Fibroblast of the aortic adventitia (primary cell): ENCODE measurements at regions not wholly inside any gene's neighbourhood (a gene's known extent, or its start where the extent isn't known, plus 50 kb on each side); places are given as distances from the start of the nearest gene placed in this dataset.

ENCODE experiments used
- DNase-seq: peaks from one replicate; pipeline ENCODE4 v3.0.0-alpha.2; 2010; ENCODE audit warnings: low read depth
- H3K4me3 ChIP-seq: 2 replicates; pipeline ENCODE4 v1.5.1; 2011; ENCODE audit warnings: low read depth, mild to moderate bottlenecking, control low read depth, low read length, moderate library complexity
- TF ChIP-seq, protein P1 (sequence below): IDR thresholded peaks from 2 replicates; pipeline ENCODE4 v1.5.1; 2011; ENCODE audit warnings: mild to moderate bottlenecking, low read length, control low read depth, inconsistent platforms; ENCODE audit not compliant: insufficient read depth

DNA sequence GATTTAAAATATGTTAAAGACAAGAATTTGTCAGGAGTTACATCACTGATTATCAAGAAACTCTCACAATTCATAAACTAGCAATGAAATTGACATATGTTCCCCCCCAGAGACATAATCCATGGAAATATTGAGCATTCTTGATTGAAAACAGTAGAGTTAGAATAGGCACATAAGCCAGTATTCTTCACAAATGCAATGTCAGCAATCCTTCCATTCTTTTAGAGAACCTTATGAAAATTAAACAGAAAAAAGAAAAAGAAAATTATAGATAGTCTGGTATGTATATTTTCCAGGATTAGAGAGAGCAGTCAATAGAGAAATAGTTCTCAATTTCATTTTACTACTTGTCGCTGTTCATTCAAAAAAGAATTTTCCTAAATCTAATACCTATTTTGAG, 458.4 kb downstream of the EFNB2 start:
- no peak overlapping the region for H3K4me3 ChIP-seq
- DNase-seq: no peak
- TF ChIP-seq, protein P1, sequence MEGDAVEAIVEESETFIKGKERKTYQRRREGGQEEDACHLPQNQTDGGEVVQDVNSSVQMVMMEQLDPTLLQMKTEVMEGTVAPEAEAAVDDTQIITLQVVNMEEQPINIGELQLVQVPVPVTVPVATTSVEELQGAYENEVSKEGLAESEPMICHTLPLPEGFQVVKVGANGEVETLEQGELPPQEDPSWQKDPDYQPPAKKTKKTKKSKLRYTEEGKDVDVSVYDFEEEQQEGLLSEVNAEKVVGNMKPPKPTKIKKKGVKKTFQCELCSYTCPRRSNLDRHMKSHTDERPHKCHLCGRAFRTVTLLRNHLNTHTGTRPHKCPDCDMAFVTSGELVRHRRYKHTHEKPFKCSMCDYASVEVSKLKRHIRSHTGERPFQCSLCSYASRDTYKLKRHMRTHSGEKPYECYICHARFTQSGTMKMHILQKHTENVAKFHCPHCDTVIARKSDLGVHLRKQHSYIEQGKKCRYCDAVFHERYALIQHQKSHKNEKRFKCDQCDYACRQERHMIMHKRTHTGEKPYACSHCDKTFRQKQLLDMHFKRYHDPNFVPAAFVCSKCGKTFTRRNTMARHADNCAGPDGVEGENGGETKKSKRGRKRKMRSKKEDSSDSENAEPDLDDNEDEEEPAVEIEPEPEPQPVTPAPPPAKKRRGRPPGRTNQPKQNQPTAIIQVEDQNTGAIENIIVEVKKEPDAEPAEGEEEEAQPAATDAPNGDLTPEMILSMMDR: no peak

DNA sequence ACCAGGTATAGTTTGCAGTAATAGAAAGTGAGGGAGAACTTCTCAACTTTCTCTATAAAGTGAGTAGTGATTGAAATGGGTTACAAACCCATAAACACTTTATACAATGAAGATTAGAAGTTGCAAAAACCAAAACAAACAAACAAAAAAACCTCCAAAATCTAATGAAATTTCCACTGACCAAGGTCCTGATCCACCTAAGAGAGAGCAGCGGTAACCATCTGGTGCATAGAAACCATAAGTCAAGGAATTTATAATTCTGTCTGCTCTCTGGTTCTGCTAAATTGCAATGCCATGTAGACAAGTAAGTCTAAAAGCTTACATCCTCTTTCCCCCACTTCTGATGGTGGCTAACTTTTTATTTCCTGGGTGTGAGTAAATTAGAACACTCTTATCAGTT, 463.4 kb downstream of the EFNB2 start:
- no peak for DNase-seq
- TF ChIP-seq, protein P1: no peak
- no peak overlapping the region for H3K4me3 ChIP-seq

DNA sequence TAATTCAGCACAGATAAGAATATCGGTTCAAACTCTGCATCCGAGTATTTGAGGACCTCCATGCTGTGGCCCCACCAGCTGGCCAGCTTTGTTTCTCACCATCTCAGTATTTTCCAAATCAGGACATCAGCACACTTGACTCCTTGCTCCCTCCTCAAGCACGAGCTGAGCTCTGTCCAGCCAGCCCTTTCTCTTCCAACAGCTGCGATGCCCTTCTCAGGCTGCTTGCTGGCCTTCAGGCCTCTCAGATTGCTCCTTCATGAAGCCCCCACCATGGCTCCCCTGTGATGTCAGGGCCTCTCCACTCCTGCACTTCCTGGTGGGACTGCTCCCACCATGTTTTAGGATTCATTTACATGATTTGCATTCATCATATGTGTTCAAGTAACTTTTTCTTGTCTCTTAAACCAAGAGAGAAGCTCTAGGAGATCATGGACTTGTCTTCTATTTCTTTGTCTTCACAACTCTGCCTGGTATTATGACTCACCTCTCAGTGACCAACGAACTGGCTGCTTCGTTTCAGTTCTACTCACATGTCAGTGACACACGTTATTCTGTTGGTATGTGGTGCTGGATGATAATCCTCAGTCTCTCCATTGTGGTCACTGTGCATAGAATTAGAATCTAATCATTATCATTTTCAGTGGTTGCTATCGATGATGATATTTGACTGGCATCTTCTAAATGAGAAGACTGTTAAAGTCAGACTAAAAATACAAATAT, 471.7 kb downstream of the EFNB2 start:
- peak; percentile 31 for DNase-seq
- TF ChIP-seq, protein P1: no peak
- no peak overlapping the region for H3K4me3 ChIP-seq

DNA sequence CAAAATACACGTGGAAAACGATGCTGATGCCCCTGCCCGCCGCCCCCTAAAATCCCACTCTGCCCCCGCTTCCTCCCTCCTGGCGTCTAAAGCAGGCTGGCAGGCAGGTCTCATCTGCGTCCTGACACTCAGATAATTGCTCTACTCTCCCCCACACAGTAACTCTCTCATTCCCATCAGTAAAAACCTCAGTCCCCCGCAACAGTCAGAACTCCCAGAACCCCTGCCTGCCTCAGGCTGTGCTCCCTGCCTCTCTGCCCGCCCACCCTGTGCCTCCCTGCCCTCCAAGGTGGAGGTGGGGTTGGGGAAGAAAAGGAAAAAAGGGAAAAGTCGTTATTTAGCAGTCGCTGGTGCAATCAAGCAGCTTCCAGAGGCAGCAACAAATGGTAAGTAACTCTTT, 473.7 kb downstream of the EFNB2 start:
- TF ChIP-seq, protein P1: no peak
- no peak for DNase-seq

DNA sequence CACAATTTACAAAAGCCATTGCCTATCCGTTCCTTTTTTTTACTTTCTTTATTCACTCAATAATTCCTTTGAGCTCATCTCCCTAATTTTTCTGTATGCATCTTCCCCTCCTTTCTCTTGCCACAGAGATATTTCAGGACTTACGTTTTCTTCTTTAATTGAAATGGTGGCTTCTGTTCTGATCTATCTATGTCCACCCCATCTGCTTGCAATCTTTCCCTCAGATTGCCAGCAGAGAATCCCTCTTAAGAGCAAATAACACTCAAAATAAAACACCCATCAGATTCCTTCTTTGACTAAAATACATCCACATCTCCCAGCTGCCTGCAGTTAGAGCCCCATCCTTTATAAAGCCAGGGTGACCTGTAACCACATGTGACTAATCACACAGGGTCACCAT, 478.6 kb downstream of the EFNB2 start:
- no peak for DNase-seq
- H3K4me3 ChIP-seq: no peak overlapping the region
- TF ChIP-seq, protein P1: no peak

More for the DNA sequence above, 473.7 kb downstream of the EFNB2 start:
- no peak overlapping the region for H3K4me3 ChIP-seq

DNA sequence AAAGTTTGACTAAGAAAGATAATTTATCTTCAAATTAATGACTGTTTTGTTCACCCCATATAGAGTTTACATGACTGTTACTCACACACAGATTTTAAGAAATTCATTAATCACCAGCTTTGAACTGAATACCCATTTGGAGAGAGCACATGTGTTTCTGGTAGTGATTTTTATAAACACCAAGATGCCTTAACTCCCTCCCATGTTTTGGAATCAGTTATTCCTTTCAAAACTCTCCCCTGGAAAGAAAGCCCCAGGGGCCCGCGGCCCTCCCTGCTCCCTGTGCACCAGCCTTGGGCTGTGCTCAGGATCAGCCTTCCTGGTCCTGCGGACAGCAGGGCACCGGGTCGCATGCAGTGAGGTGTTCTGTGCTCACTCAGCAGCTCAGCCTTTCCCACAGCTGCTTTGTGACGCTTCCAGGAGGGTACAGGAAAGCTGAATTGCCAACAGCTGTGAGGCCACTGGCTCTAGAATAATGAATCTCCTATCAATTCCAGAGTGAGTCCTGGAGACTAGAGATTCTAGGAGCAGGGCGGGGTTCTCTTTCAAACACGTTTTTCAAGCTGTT, 483.2 kb downstream of the EFNB2 start:
- no peak for DNase-seq
- H3K4me3 ChIP-seq: no peak overlapping the region
- TF ChIP-seq, protein P1: no peak

DNA sequence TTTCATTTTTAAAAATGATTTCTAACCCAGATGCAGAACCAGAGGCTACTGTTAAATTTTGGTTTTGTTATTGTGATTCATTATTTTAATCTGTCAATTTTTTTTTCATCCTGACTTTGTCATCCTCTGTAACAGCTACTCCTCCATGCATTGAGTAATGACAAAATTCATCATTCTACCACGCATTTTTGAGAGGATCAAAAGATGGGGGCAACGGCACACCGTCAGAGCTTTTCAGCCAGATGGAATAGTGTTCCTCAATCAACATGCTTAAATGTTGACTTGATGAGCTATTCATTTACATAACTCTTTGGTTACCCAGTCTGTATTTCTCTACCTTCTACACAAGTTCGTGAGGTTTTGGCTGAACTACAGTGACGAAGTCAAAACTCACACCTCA, 486.3 kb downstream of the EFNB2 start:
- no peak for DNase-seq
- TF ChIP-seq, protein P1: no peak
- H3K4me3 ChIP-seq: no peak overlapping the region
